DND-41 (cell line): ENCODE measurements at regions not wholly inside any gene's neighbourhood (a gene's known extent, or its start where the extent isn't known, plus 50 kb on each side); places are given as distances from the start of the nearest gene placed in this dataset.

ENCODE experiments used
- ATAC-seq: fragments of 200-7000 bp; cut with Tn5 transposase; 3 replicates; pipeline ENCODE4 v1.9.1; 2021; ENCODE audit warnings: low read depth; ENCODE audit not compliant: insufficient read depth
- DNase-seq: peaks from one replicate; pipeline ENCODE4 v3.0.0-alpha.2; 2020
- H2AFZ ChIP-seq: 2 replicates; pipeline ENCODE4 v1.6.0; 2012; ENCODE audit warnings: low read depth, low read length
- H3K27ac ChIP-seq: 2 replicates; pipeline ENCODE4 v1.5.1; 2012; ENCODE audit warnings: low read length, inconsistent platforms
- H3K27me3 ChIP-seq: fragments of 200-600 bp; sonication (generic); 2 replicates; pipeline ENCODE4 v1.6.0; 2012; ENCODE audit warnings: low read length, mild to moderate bottlenecking, inconsistent platforms; ENCODE audit not compliant: insufficient read depth, poor library complexity
- H3K36me3 ChIP-seq: 2 replicates; pipeline ENCODE4 v1.5.1; 2012; ENCODE audit warnings: low read length, inconsistent platforms; ENCODE audit not compliant: insufficient read depth
- H3K4me1 ChIP-seq: 2 replicates; pipeline ENCODE4 v1.5.1; 2012; ENCODE audit warnings: mild to moderate bottlenecking, low read length; ENCODE audit not compliant: insufficient read depth
- H3K4me2 ChIP-seq: 2 replicates; pipeline ENCODE4 v1.6.0; 2012; ENCODE audit warnings: mild to moderate bottlenecking, moderate library complexity, low read length, inconsistent platforms; ENCODE audit not compliant: insufficient read depth
- H3K4me3 ChIP-seq, 2 experiments: fragments of 200-600 bp in 1 of 2; shearing (Covaris generic) in 1 of 2; 2 replicates each; pipeline ENCODE4 v1.5.1; 2012 to 2016; ENCODE audit warnings: inconsistent platforms in 2 of 2, low read length in 2 of 2, mild to moderate bottlenecking in 2 of 2, low read depth in 1 of 2, moderate library complexity in 1 of 2
- H3K79me2 ChIP-seq: 2 replicates; pipeline ENCODE4 v1.6.0; 2012; ENCODE audit warnings: low read length, inconsistent platforms; ENCODE audit not compliant: insufficient read depth
- H3K9ac ChIP-seq: 2 replicates; pipeline ENCODE4 v1.6.0; 2012; ENCODE audit warnings: low read depth, mild to moderate bottlenecking, inconsistent platforms, low read length, moderate library complexity
- H3K9me3 ChIP-seq: 2 replicates; pipeline ENCODE4 v1.5.1; 2012; ENCODE audit warnings: low read length, moderate library complexity, mild to moderate bottlenecking, inconsistent platforms; ENCODE audit not compliant: insufficient read depth, severe bottlenecking
- H4K20me1 ChIP-seq: 2 replicates; pipeline ENCODE4 v1.6.0; 2012; ENCODE audit warnings: low read length; ENCODE audit not compliant: insufficient read depth
- CTCF ChIP-seq: IDR thresholded peaks from 2 replicates; pipeline ENCODE4 v1.5.1; 2012; ENCODE audit warnings: borderline replicate concordance, low read length, moderate library complexity, mild to moderate bottlenecking; ENCODE audit not compliant: poor library complexity, severe bottlenecking; ENCODE audit errors: extremely low read depth
- EZH2 ChIP-seq: IDR thresholded peaks from 3 replicates; pipeline ENCODE4 v1.6.1; 2012; ENCODE audit warnings: borderline replicate concordance, low read depth, mild to moderate bottlenecking, moderate library complexity, low read length, inconsistent platforms; ENCODE audit not compliant: severe bottlenecking

GRCh38 chr17:70558821-70559220 is 389.5 kb downstream of the KCNJ2 start:
- Histone ChIP-seq H3K27ac (no peak overlapping the region), H3K4me2 (no peak overlapping the region), H3K27me3 (no peaks in the 10 kb centered on the region), H4K20me1 (no peaks in the 10 kb centered on the region), H3K4me1 (no peaks in the 10 kb centered on the region), H3K79me2 (no peaks in the 10 kb centered on the region), H3K36me3 (no peaks in the 10 kb centered on the region), H2AFZ (no peak overlapping the region), H3K9me3 (no peaks in the 10 kb centered on the region), H3K4me3 (no peak overlapping the region), H3K9ac (no peak overlapping the region)
- TF ChIP-seq EZH2 (no peak), CTCF (no peak)
- ATAC-seq: no peak
- DNase-seq: no peak

GRCh38 chr17:70560471-70560870 is 391.1 kb downstream of the KCNJ2 start:
- DNase-seq (no peak), ATAC-seq (no peak)
- Histone ChIP-seq H2AFZ (no peak overlapping the region), H3K79me2 (no peaks in the 10 kb centered on the region), H3K36me3 (no peaks in the 10 kb centered on the region), H3K4me1 (no peaks in the 10 kb centered on the region), H3K27ac (no peak overlapping the region), H3K4me2 (no peak overlapping the region), H3K27me3 (no peaks in the 10 kb centered on the region), H3K9me3 (no peaks in the 10 kb centered on the region), H3K9ac (no peak overlapping the region), H3K4me3 (no peak overlapping the region), H4K20me1 (no peaks in the 10 kb centered on the region)
- TF ChIP-seq EZH2: no peak
- no peak for TF ChIP-seq CTCF

GRCh38 chr17:70562137-70562536 is 392.8 kb downstream of the KCNJ2 start:
- Histone ChIP-seq H3K36me3 (no peaks in the 10 kb centered on the region), H3K4me3 (no peak overlapping the region), H2AFZ (no peak overlapping the region), H3K27me3 (no peaks in the 10 kb centered on the region), H3K4me2 (no peak overlapping the region), H3K4me1 (no peaks in the 10 kb centered on the region), H3K79me2 (no peaks in the 10 kb centered on the region), H4K20me1 (no peaks in the 10 kb centered on the region), H3K9ac (no peak overlapping the region), H3K9me3 (no peaks in the 10 kb centered on the region), H3K27ac (no peak overlapping the region)
- no peak for ATAC-seq
- TF ChIP-seq EZH2 (no peak), CTCF (no peak)
- no peak for DNase-seq

- H2AFZ ChIP-seq: no peak overlapping the region
- H3K79me2 ChIP-seq: no peaks in the 10 kb centered on the region
- H4K20me1 ChIP-seq: no peaks in the 10 kb centered on the region
- no peaks in the 10 kb centered on the region for H3K9me3 ChIP-seq
- no peak for DNase-seq
- TF ChIP-seq CTCF (no peak), EZH2 (no peak)
- no peak overlapping the region for H3K9ac ChIP-seq
- no peak overlapping the region for H3K4me3 ChIP-seq
- H3K4me1 ChIP-seq: no peaks in the 10 kb centered on the region
- ATAC-seq: no peak
- H3K27me3 ChIP-seq: no peaks in the 10 kb centered on the region
- no peak overlapping the region for H3K27ac ChIP-seq
- H3K4me2 ChIP-seq: no peak overlapping the region
- no peaks in the 10 kb centered on the region for H3K36me3 ChIP-seq
Observed at GRCh38 chr17:70563281-70563820, 394.0 kb downstream of the KCNJ2 start.
